K562 (cell line): ENCODE measurements at regions not wholly inside any gene's neighbourhood (a gene's known extent, or its start where the extent isn't known, plus 50 kb on each side); places are given as distances from the start of the nearest gene placed in this dataset.

Experiments used
- ATAC-seq: fragments of 200-7000 bp; cut with Tn5 transposase; 3 replicates; pipeline ENCODE4 v1.9.1; 2020; ENCODE audit warnings: moderate library complexity
- BruUV-seq: library from RNA; stranded (reverse); fragments of 400-500 nt; replicated peaks from 2 replicates; lab custom pipeline; 2021; lab: Mats Ljungman, UMichigan
- CTCF ChIA-PET: fragments of 300-600 bp; formaldehyde crosslinking; extraction: SDS; loops from one replicate; lab custom pipeline; 2021; ENCODE audit warnings: low intra/inter-chr PET ratio; lab: Yijun Ruan, JAX
- POLR2A ChIA-PET: fragments of 300-600, 350-650 bp; sonication (Branson Sonifier 250); formaldehyde crosslinking; extraction: SDS; loops from one replicate; lab custom pipeline; 2021; ENCODE audit warnings: antibody characterized with exemption, inconsistent platforms; lab: Yijun Ruan, JAX
- DNase-seq, 4 experiments: peaks; one replicate each; pipeline versions ENCODE4 v3.0.0 to v3.0.0-alpha.2; 2011 to 2018; ENCODE audit warnings: low spot score in 3 of 4, mixed read lengths in 3 of 4; ENCODE audit errors: extremely low read depth in 1 of 4
- FAIRE-seq: peaks from 2 replicates; lab custom pipeline; 2011; peaks lifted over from hg19 to GRCh38; lab: Jason Lieb, UNC
- H2AFZ ChIP-seq: 2 replicates; pipeline ENCODE4 v1.6.0; 2011; ENCODE audit warnings: low read depth, low read length, control low read depth, inconsistent platforms
- H3K27ac ChIP-seq: fragments of 200-600 bp; 3 replicates; pipeline ENCODE4 v1.8.0; 2011; ENCODE audit warnings: low read depth, mild to moderate bottlenecking, control low read depth, inconsistent platforms, low read length, moderate library complexity, mixed read lengths; ENCODE audit errors: extremely low read depth
- H3K27me3 ChIP-seq, 2 experiments: fragments of 300-600 bp in 1 of 2; 2 replicates in 1 of 2; 3 replicates in 1 of 2; pipeline versions ENCODE4 v1.6.0 to v1.8.0; 2011; ENCODE audit warnings: inconsistent platforms in 2 of 2, low read length in 2 of 2, mild to moderate bottlenecking in 1 of 2, mixed read lengths in 1 of 2, moderate library complexity in 1 of 2; ENCODE audit not compliant: control insufficient read depth in 2 of 2, insufficient read depth in 2 of 2
- H3K36me3 ChIP-seq: fragments of 300-600 bp; 3 replicates; pipeline ENCODE4 v1.8.0; 2011; ENCODE audit warnings: mild to moderate bottlenecking, low read length, inconsistent platforms; ENCODE audit not compliant: control insufficient read depth, insufficient read depth
- H3K4me1 ChIP-seq, 2 experiments: fragments of 200-600 bp in 1 of 2; replicated peaks in 1 of 2; 2 replicates in 1 of 2; 3 replicates in 1 of 2; pipeline versions ENCODE4 v1.5.1 to v1.8.0; 2011; ENCODE audit warnings: inconsistent platforms in 2 of 2, low read length in 2 of 2, mild to moderate bottlenecking in 1 of 2, mixed read lengths in 1 of 2, moderate library complexity in 1 of 2; ENCODE audit not compliant: control insufficient read depth in 2 of 2, insufficient read depth in 2 of 2
- H3K4me2 ChIP-seq: 2 replicates; pipeline ENCODE4 v1.6.1; 2011; ENCODE audit warnings: low read length, control low read depth, inconsistent platforms, mixed read lengths; ENCODE audit not compliant: insufficient read depth
- H3K4me3 ChIP-seq: fragments of 200-600 bp; sonication (generic), shearing (Covaris generic); 2 replicates; pipeline ENCODE4 v1.5.1; 2016; ENCODE audit warnings: control low read depth, inconsistent platforms
- H3K79me2 ChIP-seq: fragments of 200-600 bp; 3 replicates; pipeline ENCODE4 v1.8.0; 2011; ENCODE audit warnings: low read length, inconsistent platforms; ENCODE audit not compliant: control insufficient read depth, insufficient read depth
- H3K9ac ChIP-seq, 2 experiments: 2 replicates each; pipeline versions ENCODE4 v1.6.0 to v1.6.1; 2011; ENCODE audit warnings: low read depth in 2 of 2, low read length in 2 of 2, control low read depth in 1 of 2, inconsistent platforms in 1 of 2, mild to moderate bottlenecking in 1 of 2, mixed read lengths in 1 of 2; ENCODE audit not compliant: insufficient read depth in 1 of 2
- H3K9me1 ChIP-seq: one replicate; pipeline ENCODE4 v1.6.0; 2011; ENCODE audit warnings: inconsistent platforms, mild to moderate bottlenecking, low read length, moderate library complexity; ENCODE audit not compliant: control insufficient read depth, insufficient read depth
- H3K9me3 ChIP-seq: replicated peaks from 2 replicates; pipeline ENCODE4 v1.5.1; 2011; ENCODE audit warnings: low read depth, low read length, inconsistent platforms; ENCODE audit not compliant: control insufficient read depth, insufficient read depth
- H4K20me1 ChIP-seq: replicated peaks from 2 replicates; pipeline ENCODE4 v1.6.1; 2011; ENCODE audit warnings: low read length, inconsistent platforms, mixed read lengths; ENCODE audit not compliant: control insufficient read depth, insufficient read depth
- BACH1 ChIP-seq: fragments of 200-800 bp; sonication (Bioruptor generic); IDR thresholded peaks from 2 replicates; pipeline ENCODE4 v1.6.1; 2016; ENCODE audit warnings: missing genetic modification characterization, missing compliant biosample characterization
- HIVEP1 ChIP-seq: fragments of 250-450 bp; sonication (Bioruptor Pico); IDR thresholded peaks from 2 replicates; pipeline ENCODE4 v1.4.0; 2020; ENCODE audit warnings: mild to moderate bottlenecking
- KAT2B ChIP-seq: IDR thresholded peaks from one replicate; pipeline ENCODE4 v1.6.1; 2012; ENCODE audit warnings: low read depth, mild to moderate bottlenecking, control low read depth, inconsistent platforms, low read length, moderate library complexity
- MTA1 ChIP-seq: fragments of 450-650 bp; IDR thresholded peaks from 2 replicates; pipeline ENCODE4 v1.6.1; 2017; ENCODE audit warnings: borderline replicate concordance
- ZNF79 ChIP-seq: fragments of 250-450 bp; sonication (Bioruptor Pico); IDR thresholded peaks from 2 replicates; pipeline ENCODE4 v1.4.0; 2020; ENCODE audit warnings: low read depth, mild to moderate bottlenecking, moderate library complexity
- WGBS: fragments of 100-300 bp; shearing (Covaris generic); methylation state at CpG from one replicate; pipeline ENCODE4 v1.1.6; 2016; ENCODE audit warnings: low coverage, mixed read lengths; ENCODE audit not compliant: insufficient coverage; ENCODE audit errors: missing lambda C conversion rate; 5-methylcytosine and 5-hydroxymethylcytosine counted together
- in situ Hi-C: fragments of 300-500 bp; cut with MboI; formaldehyde crosslinking; loops from 4 replicates; pipeline ENCODE4 v1.15.0; 2018; ENCODE audit warnings: inconsistent platforms, mixed read lengths
- intact Hi-C: fragments of 100-400 bp; cut with micrococcal nuclease; formaldehyde crosslinking; loops from 2 replicates; pipeline ENCODE4 v1.14.2; 2022
- TF ChIP-seq, protein P1 (sequence below), 2 experiments: IDR thresholded peaks; 2 replicates each; pipeline ENCODE4 v1.6.1; 2012; ENCODE audit warnings: improper control_type of control experiment in 2 of 2, low read depth in 2 of 2, low read length in 2 of 2, borderline replicate concordance in 1 of 2

DNA sequence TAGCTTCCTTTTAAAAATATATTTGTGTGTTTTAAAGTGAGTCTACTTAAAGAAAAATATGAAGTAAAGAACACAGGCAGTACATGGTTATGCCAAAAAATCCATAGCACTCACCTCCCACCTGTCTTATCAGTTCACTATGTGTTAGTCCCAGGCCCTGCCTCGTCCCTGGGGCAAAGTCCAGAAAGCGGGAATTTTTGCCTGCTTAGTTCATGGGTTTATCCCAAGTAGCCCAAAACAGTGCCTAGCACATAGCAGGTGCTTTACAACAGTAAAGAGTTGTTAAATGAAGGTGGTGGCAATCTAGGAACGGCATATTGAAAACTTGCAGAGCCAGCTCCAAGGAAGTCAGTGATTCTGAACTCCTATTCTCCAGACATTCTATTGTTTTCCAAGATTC, 154.0 kb downstream of the MN1 start:
- CTCF ChIA-PET, result no interaction called here
- Histone ChIP-seq H3K4me2 (no peak overlapping the region), H3K79me2 (no peaks in the 10 kb centered on the region), H3K9me1 (no peaks in the 10 kb centered on the region), H3K27me3 (peaks cover 0 to 9% of the 10 kb centered on the region in 2 experiments; a peak in 1 of 5 replicates), H3K4me3 (no peak overlapping the region), H2AFZ (no peak overlapping the region), H3K9me3 (no peaks in the 10 kb centered on the region), H3K36me3 (no peaks in the 10 kb centered on the region), H4K20me1 (no peaks in the 10 kb centered on the region), H3K9ac (no peak overlapping the region), H3K4me1 (no peaks in the 10 kb centered on the region; a peak in 1 of 5 replicates), H3K27ac (no peak overlapping the region)
- TF ChIP-seq BACH1 (tag), result no peak
- TF ChIP-seq ZNF79 (CRISPR knock-in tag), result no peak
- TF ChIP-seq MTA1, result no peak
- no peak for TF ChIP-seq HIVEP1
- TF ChIP-seq KAT2B, result no peak
- TF ChIP-seq, protein P1, sequence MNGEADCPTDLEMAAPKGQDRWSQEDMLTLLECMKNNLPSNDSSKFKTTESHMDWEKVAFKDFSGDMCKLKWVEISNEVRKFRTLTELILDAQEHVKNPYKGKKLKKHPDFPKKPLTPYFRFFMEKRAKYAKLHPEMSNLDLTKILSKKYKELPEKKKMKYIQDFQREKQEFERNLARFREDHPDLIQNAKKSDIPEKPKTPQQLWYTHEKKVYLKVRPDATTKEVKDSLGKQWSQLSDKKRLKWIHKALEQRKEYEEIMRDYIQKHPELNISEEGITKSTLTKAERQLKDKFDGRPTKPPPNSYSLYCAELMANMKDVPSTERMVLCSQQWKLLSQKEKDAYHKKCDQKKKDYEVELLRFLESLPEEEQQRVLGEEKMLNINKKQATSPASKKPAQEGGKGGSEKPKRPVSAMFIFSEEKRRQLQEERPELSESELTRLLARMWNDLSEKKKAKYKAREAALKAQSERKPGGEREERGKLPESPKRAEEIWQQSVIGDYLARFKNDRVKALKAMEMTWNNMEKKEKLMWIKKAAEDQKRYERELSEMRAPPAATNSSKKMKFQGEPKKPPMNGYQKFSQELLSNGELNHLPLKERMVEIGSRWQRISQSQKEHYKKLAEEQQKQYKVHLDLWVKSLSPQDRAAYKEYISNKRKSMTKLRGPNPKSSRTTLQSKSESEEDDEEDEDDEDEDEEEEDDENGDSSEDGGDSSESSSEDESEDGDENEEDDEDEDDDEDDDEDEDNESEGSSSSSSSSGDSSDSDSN (IDR thresholded peaks at IDR 0.05; ENCODE audit: borderline replicate concordance in 1 of 2, low read depth in 2 of 2, low read length in 2 of 2), result no peak
- POLR2A ChIA-PET, result no interaction called here
- DNase-seq (no peak), FAIRE-seq (no peak), ATAC-seq (no peak)
- in situ Hi-C loops, result no loop called here
- no TSS peak for BruUV-seq
- intact Hi-C loops, result no loop called here
- WGBS, result 0% methylated on average over 3 of the region's 3 CpGs
